HL-60 (cell line): ENCODE measurements at regions not wholly inside any gene's neighbourhood (a gene's known extent, or its start where the extent isn't known, plus 50 kb on each side); places are given as distances from the start of the nearest gene placed in this dataset.

Source experiments
- POLR2AphosphoS5 ChIP-seq: IDR thresholded peaks from 2 replicates; pipeline ENCODE4 v1.6.1; 2012; ENCODE audit warnings: low read depth
- TF ChIP-seq, protein P1 (sequence below): IDR thresholded peaks from one replicate; pipeline ENCODE4 v1.5.1; 2011; ENCODE audit warnings: low read length, control low read depth, inconsistent platforms; ENCODE audit not compliant: insufficient read depth

DNA sequence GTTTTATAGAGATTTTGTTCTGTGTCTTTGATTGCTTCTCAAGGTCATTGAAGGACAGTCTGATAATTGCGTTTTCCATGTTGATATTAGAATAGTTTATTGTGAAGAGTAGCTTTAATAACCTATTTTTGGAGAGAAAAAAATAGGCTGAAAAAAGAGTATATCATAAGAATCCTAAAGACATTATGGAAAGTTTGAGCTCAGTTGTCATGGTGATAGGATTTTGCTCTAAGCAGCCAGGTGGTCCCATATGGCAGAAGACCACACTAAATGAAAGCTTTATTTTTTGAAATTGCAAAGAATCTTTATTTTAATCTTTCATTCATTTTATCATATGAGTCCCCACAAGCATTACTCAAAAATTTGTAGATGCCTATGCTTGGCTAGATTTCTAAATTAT lies 358.9 kb upstream of the NAV3 start:
- TF ChIP-seq, protein P1, sequence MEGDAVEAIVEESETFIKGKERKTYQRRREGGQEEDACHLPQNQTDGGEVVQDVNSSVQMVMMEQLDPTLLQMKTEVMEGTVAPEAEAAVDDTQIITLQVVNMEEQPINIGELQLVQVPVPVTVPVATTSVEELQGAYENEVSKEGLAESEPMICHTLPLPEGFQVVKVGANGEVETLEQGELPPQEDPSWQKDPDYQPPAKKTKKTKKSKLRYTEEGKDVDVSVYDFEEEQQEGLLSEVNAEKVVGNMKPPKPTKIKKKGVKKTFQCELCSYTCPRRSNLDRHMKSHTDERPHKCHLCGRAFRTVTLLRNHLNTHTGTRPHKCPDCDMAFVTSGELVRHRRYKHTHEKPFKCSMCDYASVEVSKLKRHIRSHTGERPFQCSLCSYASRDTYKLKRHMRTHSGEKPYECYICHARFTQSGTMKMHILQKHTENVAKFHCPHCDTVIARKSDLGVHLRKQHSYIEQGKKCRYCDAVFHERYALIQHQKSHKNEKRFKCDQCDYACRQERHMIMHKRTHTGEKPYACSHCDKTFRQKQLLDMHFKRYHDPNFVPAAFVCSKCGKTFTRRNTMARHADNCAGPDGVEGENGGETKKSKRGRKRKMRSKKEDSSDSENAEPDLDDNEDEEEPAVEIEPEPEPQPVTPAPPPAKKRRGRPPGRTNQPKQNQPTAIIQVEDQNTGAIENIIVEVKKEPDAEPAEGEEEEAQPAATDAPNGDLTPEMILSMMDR = no peak
- no peak for TF ChIP-seq POLR2AphosphoS5
